KG1 (cell line): ENCODE measurements at regions not wholly inside any gene's neighbourhood (a gene's known extent, or its start where the extent isn't known, plus 50 kb on each side); places are given as distances from the start of the nearest gene placed in this dataset.
"Not testable (repeated sequence)": the region's sequence is repeated elsewhere in the genome, so short reads cannot be mapped to it uniquely, and the experiment has no call there.

Experiments
- DNase-seq: peaks from one replicate; lab custom pipeline; 2025; lab: John Stamatoyannopoulos, UW

- DNase-seq, result no peak
Measured at GRCh38 chr2:7145707-7146106, 228.5 kb downstream of the RNF144A start.

GRCh38 chr2:7146151-7146550 lies 228.9 kb downstream of the RNF144A start:
- no peak for DNase-seq

- no peak for DNase-seq
Measured at GRCh38 chr2:7154656-7155055, 237.4 kb downstream of the RNF144A start.

GRCh38 chr2:7161501-7161900 lies 244.3 kb downstream of the RNF144A start:
- DNase-seq, result no peak

- DNase-seq, result no peak
Measured at GRCh38 chr2:7165736-7166135, 248.5 kb downstream of the RNF144A start.

- DNase-seq, result no peak
Measured at GRCh38 chr2:7167801-7168411, 250.7 kb downstream of the RNF144A start.

GRCh38 chr2:7169593-7169992 lies 252.4 kb downstream of the RNF144A start:
- DNase-seq, result no peak

- not testable (repeated sequence) for DNase-seq
Measured at GRCh38 chr2:7178996-7179395, 261.8 kb downstream of the RNF144A start.

GRCh38 chr2:7180638-7181370 lies 263.6 kb downstream of the RNF144A start:
- no peak for DNase-seq

GRCh38 chr2:7182525-7182924 lies 265.3 kb downstream of the RNF144A start:
- no peak for DNase-seq

GRCh38 chr2:7189106-7189505 lies 271.9 kb downstream of the RNF144A start:
- no peak for DNase-seq

- DNase-seq, result no peak
Measured at GRCh38 chr2:7190587-7191324, 273.5 kb downstream of the RNF144A start.

- no peak for DNase-seq
Measured at GRCh38 chr2:7191932-7192331, 274.7 kb downstream of the RNF144A start.

GRCh38 chr2:7193457-7193856 lies 276.2 kb downstream of the RNF144A start:
- DNase-seq, result no peak

GRCh38 chr2:7194950-7195349 lies 277.7 kb downstream of the RNF144A start:
- no peak for DNase-seq

- DNase-seq, result no peak
Measured at GRCh38 chr2:7196883-7197282, 279.7 kb downstream of the RNF144A start.

GRCh38 chr2:7201851-7202250 lies 284.6 kb downstream of the RNF144A start:
- no peak for DNase-seq

- peak; percentile 25 for DNase-seq
Measured at GRCh38 chr2:7203056-7203467, 285.9 kb downstream of the RNF144A start.

GRCh38 chr2:7205151-7205830 lies 288.1 kb downstream of the RNF144A start:
- no peak for DNase-seq

- DNase-seq, result no peak
Measured at GRCh38 chr2:7206111-7206810, 289.0 kb downstream of the RNF144A start.

GRCh38 chr2:7207631-7208030 lies 290.4 kb downstream of the RNF144A start:
- DNase-seq, result no peak
